K562 (cell line): ENCODE measurements at regions not wholly inside any gene's neighbourhood (a gene's known extent, or its start where the extent isn't known, plus 50 kb on each side); places are given as distances from the start of the nearest gene placed in this dataset.

Experiments used
- ATAC-seq: fragments of 200-7000 bp; cut with Tn5 transposase; 3 replicates; pipeline ENCODE4 v1.9.1; 2020; ENCODE audit warnings: moderate library complexity
- BruUV-seq: library from RNA; stranded (reverse); fragments of 400-500 nt; replicated peaks from 2 replicates; lab custom pipeline; 2021; lab: Mats Ljungman, UMichigan
- CTCF ChIA-PET: fragments of 300-600 bp; formaldehyde crosslinking; extraction: SDS; loops from one replicate; lab custom pipeline; 2021; ENCODE audit warnings: low intra/inter-chr PET ratio; lab: Yijun Ruan, JAX
- POLR2A ChIA-PET: fragments of 300-600, 350-650 bp; sonication (Branson Sonifier 250); formaldehyde crosslinking; extraction: SDS; loops from one replicate; lab custom pipeline; 2021; ENCODE audit warnings: antibody characterized with exemption, inconsistent platforms; lab: Yijun Ruan, JAX
- DNase-seq, 4 experiments: peaks; one replicate each; pipeline versions ENCODE4 v3.0.0 to v3.0.0-alpha.2; 2011 to 2018; ENCODE audit warnings: low spot score in 3 of 4, mixed read lengths in 3 of 4; ENCODE audit errors: extremely low read depth in 1 of 4
- FAIRE-seq: peaks from 2 replicates; lab custom pipeline; 2011; peaks lifted over from hg19 to GRCh38; lab: Jason Lieb, UNC
- H2AFZ ChIP-seq: 2 replicates; pipeline ENCODE4 v1.6.0; 2011; ENCODE audit warnings: low read depth, low read length, control low read depth, inconsistent platforms
- H3K27ac ChIP-seq: fragments of 200-600 bp; 3 replicates; pipeline ENCODE4 v1.8.0; 2011; ENCODE audit warnings: low read depth, mild to moderate bottlenecking, control low read depth, inconsistent platforms, low read length, moderate library complexity, mixed read lengths; ENCODE audit errors: extremely low read depth
- H3K27me3 ChIP-seq, 2 experiments: fragments of 300-600 bp in 1 of 2; 2 replicates in 1 of 2; 3 replicates in 1 of 2; pipeline versions ENCODE4 v1.6.0 to v1.8.0; 2011; ENCODE audit warnings: inconsistent platforms in 2 of 2, low read length in 2 of 2, mild to moderate bottlenecking in 1 of 2, mixed read lengths in 1 of 2, moderate library complexity in 1 of 2; ENCODE audit not compliant: control insufficient read depth in 2 of 2, insufficient read depth in 2 of 2
- H3K36me3 ChIP-seq: fragments of 300-600 bp; 3 replicates; pipeline ENCODE4 v1.8.0; 2011; ENCODE audit warnings: mild to moderate bottlenecking, low read length, inconsistent platforms; ENCODE audit not compliant: control insufficient read depth, insufficient read depth
- H3K4me1 ChIP-seq, 2 experiments: fragments of 200-600 bp in 1 of 2; replicated peaks in 1 of 2; 2 replicates in 1 of 2; 3 replicates in 1 of 2; pipeline versions ENCODE4 v1.5.1 to v1.8.0; 2011; ENCODE audit warnings: inconsistent platforms in 2 of 2, low read length in 2 of 2, mild to moderate bottlenecking in 1 of 2, mixed read lengths in 1 of 2, moderate library complexity in 1 of 2; ENCODE audit not compliant: control insufficient read depth in 2 of 2, insufficient read depth in 2 of 2
- H3K4me2 ChIP-seq: 2 replicates; pipeline ENCODE4 v1.6.1; 2011; ENCODE audit warnings: low read length, control low read depth, inconsistent platforms, mixed read lengths; ENCODE audit not compliant: insufficient read depth
- H3K4me3 ChIP-seq: fragments of 200-600 bp; sonication (generic), shearing (Covaris generic); 2 replicates; pipeline ENCODE4 v1.5.1; 2016; ENCODE audit warnings: control low read depth, inconsistent platforms
- H3K79me2 ChIP-seq: fragments of 200-600 bp; 3 replicates; pipeline ENCODE4 v1.8.0; 2011; ENCODE audit warnings: low read length, inconsistent platforms; ENCODE audit not compliant: control insufficient read depth, insufficient read depth
- H3K9ac ChIP-seq, 2 experiments: 2 replicates each; pipeline versions ENCODE4 v1.6.0 to v1.6.1; 2011; ENCODE audit warnings: low read depth in 2 of 2, low read length in 2 of 2, control low read depth in 1 of 2, inconsistent platforms in 1 of 2, mild to moderate bottlenecking in 1 of 2, mixed read lengths in 1 of 2; ENCODE audit not compliant: insufficient read depth in 1 of 2
- H3K9me1 ChIP-seq: one replicate; pipeline ENCODE4 v1.6.0; 2011; ENCODE audit warnings: inconsistent platforms, mild to moderate bottlenecking, low read length, moderate library complexity; ENCODE audit not compliant: control insufficient read depth, insufficient read depth
- H3K9me3 ChIP-seq: replicated peaks from 2 replicates; pipeline ENCODE4 v1.5.1; 2011; ENCODE audit warnings: low read depth, low read length, inconsistent platforms; ENCODE audit not compliant: control insufficient read depth, insufficient read depth
- H4K20me1 ChIP-seq: replicated peaks from 2 replicates; pipeline ENCODE4 v1.6.1; 2011; ENCODE audit warnings: low read length, inconsistent platforms, mixed read lengths; ENCODE audit not compliant: control insufficient read depth, insufficient read depth
- ATF1 ChIP-seq, 2 experiments: fragments of 450-650 bp in 1 of 2; IDR thresholded peaks; 2 replicates each; pipeline ENCODE4 v1.6.1; 2016; ENCODE audit warnings: missing compliant biosample characterization in 1 of 2, missing genetic modification characterization in 1 of 2
- ATF7 ChIP-seq: fragments of 450-650 bp; IDR thresholded peaks from 2 replicates; pipeline ENCODE4 v1.7.1; 2014; ENCODE audit warnings: mild to moderate bottlenecking, moderate library complexity
- BDP1 ChIP-seq: IDR thresholded peaks from 3 replicates; pipeline ENCODE4 v1.6.1; 2011; ENCODE audit not compliant: insufficient read length, insufficient read depth
- CGGBP1 ChIP-seq: fragments of 250-450 bp; sonication (Bioruptor Pico); IDR thresholded peaks from 2 replicates; pipeline ENCODE4 v1.9.0; 2021; ENCODE audit warnings: mild to moderate bottlenecking
- HLTF ChIP-seq: fragments of 450-650 bp; IDR thresholded peaks from 2 replicates; pipeline ENCODE4 v1.6.1; 2016
- HNRNPL ChIP-seq: fragments of 200-400 bp; formaldehyde crosslinking; IDR thresholded peaks from 2 replicates; pipeline ENCODE4 v1.6.1; 2017; ENCODE audit warnings: low read depth, mild to moderate bottlenecking, low read length
- POLR3A ChIP-seq: IDR thresholded peaks from 2 replicates; pipeline ENCODE4 v1.6.1; 2011; ENCODE audit warnings: borderline replicate concordance, mild to moderate bottlenecking, moderate library complexity; ENCODE audit not compliant: insufficient read length, insufficient read depth; ENCODE audit errors: extremely low read depth
- RBM22 ChIP-seq: fragments of 200-400 bp; formaldehyde crosslinking; IDR thresholded peaks from 2 replicates; pipeline ENCODE4 v1.6.1; 2018; ENCODE audit warnings: low read length, low read depth; ENCODE audit not compliant: poor library complexity, severe bottlenecking
- RERE ChIP-seq: sonication (generic); formaldehyde crosslinking; IDR thresholded peaks from 2 replicates; pipeline ENCODE4 v1.8.0; 2023; ENCODE audit warnings: missing genetic modification reagents, mild to moderate bottlenecking, borderline replicate concordance
- SNRNP70 ChIP-seq: fragments of 200-400 bp; formaldehyde crosslinking; optimal IDR thresholded peaks from 2 replicates; pipeline ENCODE3; 2017; ENCODE audit warnings: low read depth, low read length
- STAT5B ChIP-seq: fragments of 250-450 bp; sonication (Bioruptor Pico); IDR thresholded peaks from 2 replicates; pipeline ENCODE4 v1.8.0; 2021; ENCODE audit warnings: mild to moderate bottlenecking, inconsistent platforms
- TAF15 ChIP-seq: fragments of 200-400 bp; formaldehyde crosslinking; IDR thresholded peaks from 2 replicates; pipeline ENCODE4 v1.6.1; 2017; ENCODE audit warnings: mild to moderate bottlenecking, low read depth, low read length, moderate library complexity
- TEAD1 ChIP-seq, 2 experiments: fragments of 450-650 bp in 1 of 2; sonication (generic) in 1 of 2; formaldehyde crosslinking; IDR thresholded peaks; 2 replicates each; pipeline versions ENCODE4 v1.4.0 to v1.8.0; 2020 to 2022; ENCODE audit warnings: mild to moderate bottlenecking in 2 of 2, missing genetic modification reagents in 1 of 2
- WHSC1 ChIP-seq: IDR thresholded peaks from one replicate; pipeline ENCODE4 v1.6.1; 2012; ENCODE audit warnings: low read length, control low read depth, inconsistent platforms
- WGBS: fragments of 100-300 bp; shearing (Covaris generic); methylation state at CpG from one replicate; pipeline ENCODE4 v1.1.6; 2016; ENCODE audit warnings: low coverage, mixed read lengths; ENCODE audit not compliant: insufficient coverage; ENCODE audit errors: missing lambda C conversion rate; 5-methylcytosine and 5-hydroxymethylcytosine counted together
- in situ Hi-C: fragments of 300-500 bp; cut with MboI; formaldehyde crosslinking; loops from 4 replicates; pipeline ENCODE4 v1.15.0; 2018; ENCODE audit warnings: inconsistent platforms, mixed read lengths
- intact Hi-C: fragments of 100-400 bp; cut with micrococcal nuclease; formaldehyde crosslinking; loops from 2 replicates; pipeline ENCODE4 v1.14.2; 2022
- TF ChIP-seq, protein P1 (sequence below): fragments of 450-650 bp; IDR thresholded peaks from 2 replicates; pipeline ENCODE4 v1.6.1; 2016; ENCODE audit warnings: low read depth, mild to moderate bottlenecking, moderate library complexity
- TF ChIP-seq, protein P2 (sequence below): fragments of 250-450 bp; sonication (Bioruptor Pico); IDR thresholded peaks from 2 replicates; pipeline ENCODE4 v1.5.0; 2022; ENCODE audit warnings: mild to moderate bottlenecking

GRCh38 chr20:40488401-40488800 is 200.6 kb downstream of the MAFB start:
- ChIA-PET CTCF (no interaction called here), POLR2A (no interaction called here)
- intact Hi-C loops = no loop called here
- ATAC-seq (no peak), FAIRE-seq (no peak), DNase-seq (no peak)
- Histone ChIP-seq H3K9me1 (no peaks in the 10 kb centered on the region), H3K9ac (no peak overlapping the region), H3K4me3 (no peak overlapping the region), H3K4me1 (no peaks in the 10 kb centered on the region), H2AFZ (no peak overlapping the region), H3K4me2 (no peak overlapping the region), H3K36me3 (no peaks in the 10 kb centered on the region), H3K9me3 (no peaks in the 10 kb centered on the region), H3K27me3 (no peaks in the 10 kb centered on the region; a peak in 1 of 5 replicates), H3K27ac (no peak overlapping the region), H3K79me2 (no peaks in the 10 kb centered on the region), H4K20me1 (no peaks in the 10 kb centered on the region)
- in situ Hi-C loops = no loop called here
- no TSS peak for BruUV-seq
- WGBS = 0% methylated on average over 3 of the region's 3 CpGs
- TF ChIP-seq TEAD1 (CRISPR knock-in tag; IDR thresholded peaks at IDR 0.05) (no peak), RERE (CRISPR knock-in tag) (no peak), TAF15 (no peak), ATF7 (no peak), WHSC1 (no peak), CGGBP1 (CRISPR knock-in tag) (no peak), POLR3A (no peak), HNRNPL (no peak), RBM22 (no peak), BDP1 (no peak), STAT5B (CRISPR knock-in tag) (no peak), HLTF (no peak), SNRNP70 (no peak), ATF1 (CRISPR knock-in tag; IDR thresholded peaks at IDR 0.05) (no peak), ATF1 (tag; IDR thresholded peaks at IDR 0.05) (no peak)
- TF ChIP-seq, protein P1, sequence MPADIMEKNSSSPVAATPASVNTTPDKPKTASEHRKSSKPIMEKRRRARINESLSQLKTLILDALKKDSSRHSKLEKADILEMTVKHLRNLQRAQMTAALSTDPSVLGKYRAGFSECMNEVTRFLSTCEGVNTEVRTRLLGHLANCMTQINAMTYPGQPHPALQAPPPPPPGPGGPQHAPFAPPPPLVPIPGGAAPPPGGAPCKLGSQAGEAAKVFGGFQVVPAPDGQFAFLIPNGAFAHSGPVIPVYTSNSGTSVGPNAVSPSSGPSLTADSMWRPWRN = no peak
- TF ChIP-seq, protein P2, sequence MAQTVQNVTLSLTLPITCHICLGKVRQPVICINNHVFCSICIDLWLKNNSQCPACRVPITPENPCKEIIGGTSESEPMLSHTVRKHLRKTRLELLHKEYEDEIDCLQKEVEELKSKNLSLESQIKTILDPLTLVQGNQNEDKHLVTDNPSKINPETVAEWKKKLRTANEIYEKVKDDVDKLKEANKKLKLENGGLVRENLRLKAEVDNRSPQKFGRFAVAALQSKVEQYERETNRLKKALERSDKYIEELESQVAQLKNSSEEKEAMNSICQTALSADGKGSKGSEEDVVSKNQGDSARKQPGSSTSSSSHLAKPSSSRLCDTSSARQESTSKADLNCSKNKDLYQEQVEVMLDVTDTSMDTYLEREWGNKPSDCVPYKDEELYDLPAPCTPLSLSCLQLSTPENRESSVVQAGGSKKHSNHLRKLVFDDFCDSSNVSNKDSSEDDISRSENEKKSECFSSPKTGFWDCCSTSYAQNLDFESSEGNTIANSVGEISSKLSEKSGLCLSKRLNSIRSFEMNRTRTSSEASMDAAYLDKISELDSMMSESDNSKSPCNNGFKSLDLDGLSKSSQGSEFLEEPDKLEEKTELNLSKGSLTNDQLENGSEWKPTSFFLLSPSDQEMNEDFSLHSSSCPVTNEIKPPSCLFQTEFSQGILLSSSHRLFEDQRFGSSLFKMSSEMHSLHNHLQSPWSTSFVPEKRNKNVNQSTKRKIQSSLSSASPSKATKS = no peak
